Erythroblast (primary cell): ENCODE measurements at regions not wholly inside any gene's neighbourhood (a gene's known extent, or its start where the extent isn't known, plus 50 kb on each side); places are given as distances from the start of the nearest gene placed in this dataset.

ENCODE experiments used
- DNase-seq, 2 experiments: peaks; one replicate each; lab custom pipeline; 2025; lab: John Stamatoyannopoulos, UW
- GATA1 ChIP-seq: IDR thresholded peaks from 2 replicates; pipeline ENCODE4 v1.6.1; 2011; ENCODE audit warnings: low read depth, mild to moderate bottlenecking, control low read depth, low read length, moderate library complexity
- POLR2A ChIP-seq: IDR thresholded peaks from 2 replicates; pipeline ENCODE4 v1.6.1; 2011; ENCODE audit warnings: mild to moderate bottlenecking, low read length

DNA sequence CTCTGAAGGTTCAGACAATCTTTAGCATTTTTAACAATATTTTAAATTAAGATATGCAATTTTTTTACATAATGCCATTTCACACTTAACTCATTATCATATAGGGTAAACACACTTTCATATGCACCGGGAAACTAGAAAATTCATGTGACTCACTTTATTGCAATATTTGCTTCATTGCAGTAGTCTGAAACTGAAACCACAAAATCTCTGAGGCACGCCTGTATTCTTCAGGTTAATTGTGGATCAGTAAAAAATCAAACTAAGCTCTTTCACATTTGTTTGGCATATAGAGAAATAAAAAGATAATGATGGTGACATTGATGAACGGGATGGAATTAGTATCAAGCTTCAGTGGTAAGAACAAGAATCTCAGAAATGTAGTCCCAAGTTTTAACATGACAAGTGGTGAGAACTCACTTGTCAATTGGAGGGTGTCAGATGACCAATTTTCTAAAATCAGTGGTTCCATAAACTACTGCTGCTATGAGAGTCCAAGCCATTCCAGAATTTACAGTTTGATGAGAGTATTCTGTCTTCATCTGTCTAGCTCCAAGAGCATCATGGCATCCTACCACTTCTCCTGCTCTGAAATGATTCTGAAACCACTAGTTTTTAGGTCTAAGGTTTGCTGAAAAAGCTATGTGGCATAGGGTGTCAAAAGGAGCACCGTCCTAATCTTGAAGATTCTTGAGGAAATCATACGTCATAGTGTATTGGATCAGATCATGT, 281.0 kb downstream of the PTPRC start:
- no peak for DNase-seq
- TF ChIP-seq GATA1 = no peak
- TF ChIP-seq POLR2A = no peak

DNA sequence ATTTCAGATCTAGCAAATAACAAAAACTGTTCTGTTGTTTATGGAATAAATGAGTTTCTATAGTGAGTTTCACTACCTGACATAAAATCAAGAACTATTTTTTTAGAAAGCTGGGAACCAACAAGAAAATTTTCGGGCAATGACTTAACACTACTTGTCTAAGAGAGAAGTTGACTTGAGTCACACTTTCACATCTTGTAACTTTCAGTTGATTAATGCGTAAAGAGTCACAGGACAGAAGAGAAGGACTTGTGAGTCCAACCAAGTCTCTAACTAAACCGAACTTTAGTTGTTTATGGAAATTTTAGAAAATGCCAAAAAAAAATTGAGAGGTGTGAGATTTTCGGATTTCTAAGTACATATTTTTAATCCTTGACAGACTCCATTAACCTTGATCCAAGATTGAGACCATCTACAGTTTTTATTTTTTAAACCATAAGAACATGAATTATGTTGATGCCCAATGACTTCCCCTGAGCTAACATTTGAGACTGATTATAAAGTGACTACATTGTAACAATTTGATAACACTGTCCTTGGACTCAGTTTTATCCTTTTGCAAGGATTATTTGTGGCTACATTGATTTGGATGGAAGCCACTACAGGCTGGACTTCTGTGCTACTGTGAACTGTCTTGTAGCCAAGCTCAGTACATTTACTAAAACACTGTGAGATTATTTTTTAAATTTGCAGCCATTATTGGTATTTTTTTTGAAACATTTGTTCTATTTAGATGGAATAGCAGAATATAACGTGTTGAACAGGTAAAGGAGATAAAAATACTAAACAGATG, 284.0 kb downstream of the PTPRC start:
- no peak for DNase-seq
- TF ChIP-seq POLR2A = no peak
- TF ChIP-seq GATA1 = no peak

- TF ChIP-seq GATA1 = no peak
- no peak for TF ChIP-seq POLR2A
- DNase-seq = no peak
These were observed 285.2 kb downstream of the PTPRC start for GRCh38 chr1:198923993-198924392.

- DNase-seq = no peak
- TF ChIP-seq POLR2A = no peak
- TF ChIP-seq GATA1 = no peak
These were observed 286.7 kb downstream of the PTPRC start for GRCh38 chr1:198925567-198925966.

- no peak for TF ChIP-seq POLR2A
- no peak for TF ChIP-seq GATA1
- DNase-seq = no peak
These were observed 288.3 kb downstream of the PTPRC start for GRCh38 chr1:198927129-198927528.

GRCh38 chr1:198929111-198929604, 290.3 kb downstream of the PTPRC start:
- TF ChIP-seq POLR2A = no peak
- no peak for TF ChIP-seq GATA1

DNA sequence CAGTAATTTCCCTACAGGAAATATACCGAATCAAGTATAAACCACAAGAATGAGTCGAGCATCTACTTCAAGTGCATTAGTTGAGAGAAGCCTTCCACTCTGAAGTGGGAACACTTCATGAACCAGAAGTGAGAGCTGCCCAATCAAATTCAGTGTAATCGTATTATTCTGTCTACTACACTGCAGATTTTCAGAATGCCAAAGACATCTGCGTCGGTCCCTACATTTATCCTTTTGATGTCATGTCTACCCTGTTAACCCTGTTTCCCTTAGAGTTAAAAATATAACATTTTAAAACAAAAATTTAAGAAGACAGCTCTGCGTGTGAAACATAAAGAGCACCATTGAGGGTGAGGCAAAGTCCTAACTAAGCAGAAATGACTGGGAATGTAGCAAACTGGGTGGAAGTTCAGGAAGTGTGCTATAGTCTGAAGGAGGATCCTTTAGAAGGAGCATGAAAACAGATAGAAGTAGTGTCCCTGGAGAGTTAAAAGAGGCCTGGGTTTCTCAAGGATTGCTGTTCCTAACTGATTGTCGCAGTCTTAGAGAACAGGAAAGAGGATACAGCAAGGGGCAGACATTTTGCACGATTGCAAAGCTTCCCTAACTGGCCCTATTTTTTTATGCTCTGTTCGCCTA, 291.2 kb downstream of the PTPRC start:
- peak; percentile 24 to 34 for DNase-seq
- TF ChIP-seq POLR2A = no peak
- TF ChIP-seq GATA1 = no peak

More at GRCh38 chr1:198929111-198929604, 290.3 kb downstream of the PTPRC start:
- no peak for DNase-seq

DNA sequence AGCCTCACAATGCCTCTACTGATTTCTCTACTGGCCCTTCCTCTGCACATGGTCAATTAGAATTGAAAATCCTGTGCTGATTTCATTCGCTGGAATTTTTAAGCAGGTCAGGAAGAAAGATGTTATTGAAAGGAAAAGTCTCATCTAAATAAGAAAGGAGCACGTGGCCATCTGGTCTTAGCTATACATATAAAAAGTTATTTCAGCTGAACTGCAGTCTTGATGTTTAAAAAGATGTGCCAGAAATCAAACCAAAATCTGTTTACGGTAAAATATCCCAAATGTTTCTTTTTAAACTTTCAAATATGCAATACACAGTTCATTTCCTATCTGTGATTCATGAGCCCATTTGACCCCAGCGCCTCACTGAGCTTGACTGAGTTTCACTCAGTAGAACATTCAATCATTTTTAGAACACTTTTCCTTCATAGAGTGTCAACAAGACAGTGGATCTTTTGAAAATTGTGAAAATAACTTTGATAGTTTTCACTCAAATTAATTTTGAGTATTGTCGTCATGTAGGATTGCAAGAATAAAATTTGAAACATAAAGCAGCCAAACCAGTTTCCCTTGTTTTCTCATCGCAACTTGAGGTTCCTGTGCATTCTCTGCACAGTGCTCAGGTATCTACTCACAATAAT, 293.6 kb downstream of the PTPRC start:
- DNase-seq = peak in 1 of 2 experiments; percentile 10
- TF ChIP-seq GATA1 (no peak), POLR2A (no peak)

DNA sequence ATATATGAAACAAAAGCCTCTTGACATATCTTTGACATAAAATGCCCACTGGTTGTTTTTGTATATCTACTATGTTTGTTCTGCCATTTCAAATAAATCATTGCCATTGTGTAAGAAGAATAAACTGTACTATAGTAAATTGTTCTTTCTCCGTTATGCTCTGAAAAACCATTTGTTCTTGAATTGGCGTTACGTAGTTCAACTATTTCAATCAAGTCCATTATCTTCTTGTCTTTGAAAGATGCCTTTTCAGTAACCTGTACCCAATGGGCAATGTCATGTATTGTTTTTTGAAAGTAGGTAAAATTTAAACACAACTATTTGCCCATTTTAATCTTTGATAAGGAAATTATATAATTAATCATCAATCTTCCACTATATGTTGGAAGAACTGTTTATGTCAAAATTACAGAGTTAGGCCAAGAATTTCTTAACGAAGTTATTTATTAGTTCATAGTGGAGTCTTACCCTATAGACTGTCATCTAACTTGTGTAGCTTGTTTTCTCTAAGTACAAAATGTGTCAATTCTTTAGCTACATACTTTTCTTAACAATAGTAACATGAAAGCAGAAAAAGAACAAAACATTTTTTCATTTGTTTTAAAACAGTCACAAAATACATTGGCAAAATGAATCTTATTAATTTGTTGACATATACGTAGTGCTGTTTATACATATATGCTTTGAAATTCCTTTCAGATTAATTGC, 294.8 kb downstream of the PTPRC start:
- peak in 1 of 2 experiments; percentile 10 for DNase-seq
- TF ChIP-seq GATA1 (no peak), POLR2A (no peak)

- DNase-seq = no peak
- no peak for TF ChIP-seq GATA1
- no peak for TF ChIP-seq POLR2A
These were observed 295.6 kb downstream of the PTPRC start for GRCh38 chr1:198934426-198934825.

- TF ChIP-seq POLR2A (peak; percentile 33), GATA1 (no peak)
- peak; percentile 50 to 54 for DNase-seq
These were observed 296.1 kb downstream of the PTPRC start for GRCh38 chr1:198934901-198935305.

DNA sequence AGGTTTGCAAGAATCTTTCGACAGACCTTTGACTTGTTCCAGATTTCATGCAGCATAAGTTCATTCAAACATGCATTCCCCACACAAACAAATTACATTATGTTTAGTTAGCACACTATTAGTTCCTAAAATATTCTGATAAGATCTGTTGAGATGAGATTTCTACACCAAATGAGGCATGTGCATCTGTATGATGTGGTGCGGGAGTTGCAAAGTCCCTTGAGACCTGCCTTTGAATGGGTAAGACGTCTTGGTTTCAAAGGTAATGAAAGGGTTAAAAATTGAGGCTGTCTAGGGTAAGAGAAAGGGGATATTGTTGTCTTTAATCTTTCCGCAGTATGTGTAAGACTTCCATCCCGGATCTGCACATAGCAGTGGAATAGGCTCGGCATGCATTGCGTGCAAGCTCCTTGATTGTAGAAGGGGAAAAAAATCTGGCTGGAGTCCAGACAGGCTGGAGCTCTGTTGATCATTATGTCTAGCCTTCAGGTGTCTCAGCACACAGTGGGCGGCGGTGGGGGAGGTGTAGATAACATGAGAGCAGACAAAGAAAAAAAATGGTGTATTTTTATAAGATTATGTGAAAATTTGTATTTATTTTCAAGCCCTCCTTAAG, 296.6 kb downstream of the PTPRC start:
- no peak for TF ChIP-seq GATA1
- no peak for TF ChIP-seq POLR2A
- peak; percentile 67 to 72 for DNase-seq
